OCI-LY7 (cell line): ENCODE measurements at regions not wholly inside any gene's neighbourhood (a gene's known extent, or its start where the extent isn't known, plus 50 kb on each side); places are given as distances from the start of the nearest gene placed in this dataset.
"Not testable (repeated sequence)": the region's sequence is repeated elsewhere in the genome, so short reads cannot be mapped to it uniquely, and the experiment has no call there.

Source experiments
- EZH2phosphoT487 ChIP-seq: fragments of 200-600 bp; sonication (generic); IDR thresholded peaks from 2 replicates; pipeline ENCODE4 v1.6.1; 2018; ENCODE audit warnings: low read depth, borderline replicate concordance, mild to moderate bottlenecking, mixed run types, antibody characterized with exemption, low read length, moderate library complexity, mixed read lengths
- TF ChIP-seq, protein P1 (sequence below): fragments of 200-600 bp; sonication (generic); conservative IDR thresholded peaks from 2 replicates; pipeline ENCODE4 v1.5.1; 2014; ENCODE audit warnings: mild to moderate bottlenecking, antibody characterized with exemption, low read length, moderate library complexity, mixed read lengths

DNA sequence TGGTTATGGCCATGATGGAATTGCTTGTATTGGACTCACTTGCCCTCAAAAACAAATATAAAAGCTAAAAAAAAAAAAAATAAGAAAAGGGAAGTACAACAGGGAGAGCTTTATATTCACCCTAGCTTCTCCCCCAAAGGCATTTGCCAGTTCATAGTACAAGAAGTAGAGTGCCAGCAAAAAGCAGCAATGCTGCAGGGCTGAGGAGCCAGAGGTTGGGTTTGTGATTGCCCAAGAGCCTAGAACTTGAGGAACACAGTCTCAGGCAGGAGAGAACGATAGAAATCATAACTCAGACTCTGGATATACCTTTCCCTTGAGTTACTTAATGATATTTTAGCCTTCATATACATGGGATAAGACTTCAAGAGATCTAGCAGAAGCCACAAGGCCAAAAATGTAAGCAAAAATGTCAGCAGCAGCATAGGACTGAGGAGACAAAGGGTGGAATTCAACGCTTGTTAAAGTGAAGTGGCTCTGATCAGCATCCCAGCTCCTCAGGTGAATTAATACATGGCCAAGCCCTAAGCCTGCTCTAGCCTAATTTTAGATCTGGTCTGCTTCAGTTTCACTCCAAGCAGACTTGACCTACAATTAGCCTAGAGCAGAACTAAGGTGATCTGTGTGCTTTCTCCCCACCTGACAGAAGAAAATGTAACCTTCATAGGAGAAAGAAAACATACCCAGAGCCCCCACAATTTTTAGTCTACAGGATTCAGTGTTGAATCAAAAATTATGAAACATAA lies 172.8 kb upstream of the PLGLB1 start:
- TF ChIP-seq, protein P1, sequence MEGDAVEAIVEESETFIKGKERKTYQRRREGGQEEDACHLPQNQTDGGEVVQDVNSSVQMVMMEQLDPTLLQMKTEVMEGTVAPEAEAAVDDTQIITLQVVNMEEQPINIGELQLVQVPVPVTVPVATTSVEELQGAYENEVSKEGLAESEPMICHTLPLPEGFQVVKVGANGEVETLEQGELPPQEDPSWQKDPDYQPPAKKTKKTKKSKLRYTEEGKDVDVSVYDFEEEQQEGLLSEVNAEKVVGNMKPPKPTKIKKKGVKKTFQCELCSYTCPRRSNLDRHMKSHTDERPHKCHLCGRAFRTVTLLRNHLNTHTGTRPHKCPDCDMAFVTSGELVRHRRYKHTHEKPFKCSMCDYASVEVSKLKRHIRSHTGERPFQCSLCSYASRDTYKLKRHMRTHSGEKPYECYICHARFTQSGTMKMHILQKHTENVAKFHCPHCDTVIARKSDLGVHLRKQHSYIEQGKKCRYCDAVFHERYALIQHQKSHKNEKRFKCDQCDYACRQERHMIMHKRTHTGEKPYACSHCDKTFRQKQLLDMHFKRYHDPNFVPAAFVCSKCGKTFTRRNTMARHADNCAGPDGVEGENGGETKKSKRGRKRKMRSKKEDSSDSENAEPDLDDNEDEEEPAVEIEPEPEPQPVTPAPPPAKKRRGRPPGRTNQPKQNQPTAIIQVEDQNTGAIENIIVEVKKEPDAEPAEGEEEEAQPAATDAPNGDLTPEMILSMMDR: not testable (repeated sequence)
- not testable (repeated sequence) for TF ChIP-seq EZH2phosphoT487
